ENCODE measurements at regions not wholly inside any gene's neighbourhood (a gene's known extent, or its start where the extent isn't known, plus 50 kb on each side); places are given as distances from the start of the nearest gene placed in this dataset.

GRCh38 chr22:27499121-27499520, 302.4 kb downstream of the MN1 start:
- DNase-seq (ENCODE audit: low read depth in 3 of 3), result no peak

- no peak for DNase-seq (ENCODE audit: low read depth in 3 of 3)
These were observed 300.2 kb downstream of the MN1 start for GRCh38 chr22:27501191-27501936.

- DNase-seq (ENCODE audit: low read depth in 3 of 3), result no peak
These were observed 299.2 kb downstream of the MN1 start for GRCh38 chr22:27502327-27502726.

GRCh38 chr22:27504360-27505253, 296.9 kb downstream of the MN1 start:
- no peak for DNase-seq (ENCODE audit: low read depth in 3 of 3)

DNA sequence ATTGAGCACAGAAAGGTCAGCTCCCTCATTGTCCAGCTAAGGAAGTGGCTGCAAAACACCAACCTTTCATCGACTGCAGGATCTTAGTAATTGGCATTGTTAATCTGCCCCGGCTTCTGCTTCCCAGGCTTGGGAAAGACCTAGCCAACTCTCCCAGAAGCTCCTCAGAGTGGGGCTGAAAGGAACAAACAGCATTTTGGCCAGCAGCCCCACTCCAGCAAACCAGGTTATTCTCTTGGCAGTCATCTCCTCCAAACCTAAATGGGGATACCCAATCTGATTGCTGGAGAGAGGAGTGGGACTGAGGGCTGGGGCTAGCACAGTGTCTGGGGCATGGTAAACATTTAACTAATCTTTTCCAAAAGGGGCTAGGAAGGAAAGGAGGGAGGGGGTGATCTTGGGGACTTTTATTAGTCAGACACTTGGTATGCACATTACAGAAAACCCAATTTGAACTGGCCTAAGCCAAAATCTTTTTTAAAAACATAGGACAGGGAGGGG, 294.4 kb downstream of the MN1 start:
- DNase-seq (ENCODE audit: low read depth in 3 of 3), result no peak

GRCh38 chr22:27507935-27508526, 293.5 kb downstream of the MN1 start:
- DNase-seq (ENCODE audit: low read depth in 3 of 3), result no peak

GRCh38 chr22:27509132-27509920, 292.2 kb downstream of the MN1 start:
- no peak for DNase-seq (ENCODE audit: low read depth in 3 of 3)

DNA sequence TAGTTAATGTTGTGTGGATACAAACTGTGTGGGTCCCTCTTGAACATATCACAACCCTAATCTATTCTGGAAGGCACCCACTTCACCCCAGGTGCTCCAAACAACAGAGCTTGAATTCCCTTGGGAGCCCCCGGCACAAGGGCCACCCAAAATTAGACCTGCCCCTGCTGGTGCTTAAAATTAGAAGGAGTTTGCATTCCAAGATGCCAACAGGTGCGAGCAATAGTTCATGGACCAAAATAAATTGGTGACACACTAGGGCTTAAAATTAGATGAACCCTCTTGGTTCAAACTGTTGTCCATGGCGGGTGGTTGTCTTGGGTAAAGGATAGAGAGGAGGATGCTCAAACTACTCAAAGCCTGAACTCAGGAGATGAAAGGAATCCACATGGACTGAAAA, 291.5 kb downstream of the MN1 start:
- DNase-seq (ENCODE audit: low read depth in 3 of 3), result no peak

DNA sequence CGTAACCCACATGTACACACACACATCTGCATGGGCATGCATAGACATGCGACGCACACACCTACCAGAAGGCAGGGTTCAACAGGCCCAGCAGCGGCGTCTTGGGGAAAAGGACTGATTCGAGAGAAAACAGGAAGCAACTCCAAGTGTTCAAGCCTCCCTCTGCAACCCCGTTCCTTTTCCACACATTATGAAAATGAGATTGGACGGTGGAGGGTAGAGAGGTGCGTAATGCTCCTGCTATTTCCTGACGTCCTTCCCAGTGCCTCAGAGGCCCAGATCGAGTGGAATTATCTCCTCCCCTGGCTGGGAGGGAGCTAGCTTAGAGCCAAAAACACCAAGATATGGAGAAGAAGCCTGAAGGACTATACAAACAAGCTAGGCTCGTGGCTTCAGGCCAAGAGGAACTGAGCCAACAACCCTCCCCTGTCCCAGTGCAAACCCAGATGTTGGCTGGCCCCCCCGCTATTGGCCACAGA, 289.2 kb downstream of the MN1 start:
- no peak for DNase-seq (ENCODE audit: low read depth in 3 of 3)

- no peak for DNase-seq (ENCODE audit: low read depth in 3 of 3)
These were observed 288.5 kb downstream of the MN1 start for GRCh38 chr22:27513021-27513420.

DNA sequence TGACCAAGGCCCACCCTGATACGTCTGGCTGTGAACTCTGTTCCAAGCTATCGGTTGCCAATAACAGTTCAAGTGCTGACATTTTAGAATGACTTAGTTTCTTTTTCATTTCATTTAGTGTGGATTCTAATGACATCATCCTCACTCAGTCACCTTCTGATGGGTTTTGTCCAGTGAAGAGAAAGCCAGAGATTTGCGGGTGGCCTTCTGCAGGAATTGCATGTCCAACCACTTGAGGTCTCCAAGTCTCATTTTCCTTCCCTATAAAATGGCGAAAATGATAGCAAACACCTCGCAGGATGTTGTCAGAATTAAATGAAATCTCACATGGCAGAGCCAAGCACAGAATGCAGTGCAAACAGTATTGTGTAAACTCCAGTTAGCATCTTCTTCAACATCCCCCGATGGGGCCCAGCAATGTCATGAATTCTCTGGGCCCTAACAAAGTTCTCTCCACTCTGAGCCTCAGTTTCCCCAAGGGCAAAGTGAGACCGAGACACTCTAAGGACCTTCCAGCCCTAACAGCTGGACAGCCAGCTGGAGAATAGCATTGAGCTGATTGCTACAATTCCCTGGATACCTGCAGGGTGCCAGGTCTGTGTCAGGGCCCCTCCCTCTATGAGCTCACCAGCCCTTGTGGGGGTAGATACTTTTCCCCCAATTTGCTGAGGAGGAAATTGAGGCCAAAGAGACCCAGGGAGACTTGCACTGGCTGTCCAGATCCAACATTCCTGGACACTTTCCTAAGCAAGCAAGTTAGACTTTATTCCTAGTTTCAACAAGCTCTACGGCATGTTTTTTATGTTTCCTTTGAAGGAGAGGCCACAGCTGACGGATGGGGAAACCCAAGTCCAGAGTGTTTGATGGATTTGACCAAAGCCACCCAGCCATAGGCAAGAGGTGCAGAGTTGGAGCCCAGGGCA, 286.7 kb downstream of the MN1 start:
- DNase-seq (ENCODE audit: low read depth in 3 of 3), result no peak

DNA sequence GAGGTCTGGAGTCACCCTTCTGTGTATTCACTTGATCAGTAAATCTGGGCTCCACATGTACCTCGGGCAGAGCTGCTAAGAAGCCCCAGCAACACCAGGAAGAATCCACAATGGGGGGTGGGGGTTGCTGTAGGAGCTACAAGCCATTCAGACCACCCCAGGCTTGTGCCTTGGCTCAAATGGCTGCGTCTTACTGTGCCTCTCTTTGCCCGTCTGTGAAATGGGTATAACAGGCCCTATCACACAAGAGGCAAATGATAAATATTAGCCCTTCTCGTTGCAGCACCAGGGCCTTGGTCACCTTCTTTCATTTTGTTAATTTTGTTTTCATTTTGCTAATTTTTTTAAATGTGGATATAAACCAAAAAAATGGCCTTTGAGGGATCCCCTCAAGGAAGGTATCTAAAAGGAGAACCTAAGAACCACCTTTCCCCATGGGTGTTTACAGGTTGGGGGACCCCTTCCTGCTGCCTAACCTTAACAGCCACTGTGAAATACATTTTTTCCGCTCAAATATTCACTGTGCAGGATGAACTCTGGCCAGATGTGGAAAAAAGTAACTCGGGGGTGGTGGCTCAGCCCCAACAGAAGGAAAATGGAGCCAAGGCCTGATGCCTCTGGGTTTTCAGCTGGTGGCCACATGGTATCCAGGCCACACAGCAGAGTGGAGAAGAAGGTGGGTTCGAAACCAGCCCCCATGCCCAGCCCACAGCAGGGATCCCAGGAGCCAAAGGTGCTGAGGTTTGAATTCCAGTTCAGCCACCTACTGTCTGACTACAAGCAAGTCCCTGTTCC, 284.0 kb downstream of the MN1 start:
- DNase-seq (ENCODE audit: low read depth in 3 of 3), result no peak

- DNase-seq (ENCODE audit: low read depth in 3 of 3), result no peak
These were observed 282.8 kb downstream of the MN1 start for GRCh38 chr22:27518531-27519340.

DNA sequence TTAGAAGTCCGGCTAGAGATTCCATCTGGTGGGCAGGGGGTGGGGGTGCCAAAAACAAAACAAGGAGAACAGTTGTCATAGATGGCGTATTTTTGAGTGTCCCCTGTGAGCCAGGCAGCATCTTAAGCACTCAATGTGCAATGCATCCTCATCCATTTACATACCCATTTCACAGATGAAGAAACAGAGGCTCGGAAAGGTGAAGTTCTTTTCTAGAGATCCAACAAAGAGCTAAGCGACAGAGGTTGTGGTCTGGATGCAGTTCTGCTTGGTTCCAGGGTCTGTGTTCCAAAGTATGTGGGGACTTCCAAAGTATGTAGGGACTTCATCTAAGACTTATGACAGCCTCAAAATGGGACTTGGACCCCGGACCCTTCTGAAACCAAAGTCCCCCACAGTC, 277.8 kb downstream of the MN1 start:
- no peak for DNase-seq (ENCODE audit: low read depth in 3 of 3)

GRCh38 chr22:27525711-27526110, 275.8 kb downstream of the MN1 start:
- DNase-seq (ENCODE audit: low read depth in 3 of 3), result no peak

DNA sequence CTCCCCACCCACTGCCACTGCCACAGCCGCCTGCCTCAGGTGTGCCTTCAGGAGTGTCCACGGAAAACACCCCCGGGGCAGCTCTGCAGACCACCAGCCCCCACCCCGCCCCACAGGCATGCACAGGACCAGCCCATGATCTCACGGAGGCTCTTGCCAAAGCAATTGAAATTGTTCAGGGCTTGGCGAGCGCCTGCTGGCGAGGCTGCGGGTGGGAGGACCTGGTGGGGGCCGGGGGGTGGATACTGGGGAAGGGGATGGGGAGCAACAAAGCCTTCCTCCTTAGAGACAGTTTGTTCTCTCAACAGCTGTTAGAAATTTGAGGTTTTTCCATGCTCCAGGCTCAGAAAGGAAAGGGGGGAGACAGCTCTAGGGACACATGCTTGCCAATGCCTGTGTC, 274.7 kb downstream of the MN1 start:
- no peak for DNase-seq (ENCODE audit: low read depth in 3 of 3)

GRCh38 chr22:27531782-27532530, 269.6 kb downstream of the MN1 start:
- no peak for DNase-seq (ENCODE audit: low read depth in 3 of 3)

All from stimulated activated CD4-positive, alpha-beta T cell treated with anti-CD3 and anti-CD28 coated beads, TNF-alpha, amount 100 ng/mL, for 4 hours (primary cell).